ENCODE measurements at regions not wholly inside any gene's neighbourhood (a gene's known extent, or its start where the extent isn't known, plus 50 kb on each side); places are given as distances from the start of the nearest gene placed in this dataset.

DNA sequence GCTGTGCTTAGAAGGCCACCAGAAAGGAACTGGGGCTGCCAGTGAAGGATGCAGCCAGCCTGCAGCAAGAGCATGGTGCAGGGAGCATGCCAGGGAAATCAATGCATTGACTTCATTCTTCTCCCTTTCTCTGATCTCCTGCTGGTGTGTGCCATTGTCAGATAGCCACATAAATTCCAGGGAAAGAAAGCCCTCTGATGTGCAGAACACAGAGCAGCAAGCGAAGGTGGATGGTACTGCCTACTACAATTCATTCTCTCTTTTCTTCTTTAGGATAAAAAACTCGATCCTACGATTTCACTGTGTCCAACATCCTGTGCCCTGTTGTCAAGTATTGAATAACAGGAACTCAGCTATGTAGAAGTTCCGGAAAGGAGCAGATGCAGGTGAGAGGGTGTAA, 446.7 kb upstream of the TMEM132C start:
- DNase-seq (ENCODE audit: low spot score in 2 of 2, unreplicated experiment in 2 of 2), result no peak
- no peaks in the 10 kb centered on the region for H3K4me1 Mint-ChIP-seq
- H3K27me3 Mint-ChIP-seq (ENCODE audit: low read depth), result peaks cover 20% of the 10 kb centered on the region
- no peak overlapping the region for H3K4me3 Mint-ChIP-seq
- no peaks in the 10 kb centered on the region for H3K9me3 Mint-ChIP-seq
- no peak for TF ChIP-seq CTCF (IDR thresholded peaks at IDR 0.05; ENCODE audit: unreplicated experiment)
- H3K36me3 Mint-ChIP-seq, result no peaks in the 10 kb centered on the region
- no peak overlapping the region for H3K27ac Mint-ChIP-seq

DNA sequence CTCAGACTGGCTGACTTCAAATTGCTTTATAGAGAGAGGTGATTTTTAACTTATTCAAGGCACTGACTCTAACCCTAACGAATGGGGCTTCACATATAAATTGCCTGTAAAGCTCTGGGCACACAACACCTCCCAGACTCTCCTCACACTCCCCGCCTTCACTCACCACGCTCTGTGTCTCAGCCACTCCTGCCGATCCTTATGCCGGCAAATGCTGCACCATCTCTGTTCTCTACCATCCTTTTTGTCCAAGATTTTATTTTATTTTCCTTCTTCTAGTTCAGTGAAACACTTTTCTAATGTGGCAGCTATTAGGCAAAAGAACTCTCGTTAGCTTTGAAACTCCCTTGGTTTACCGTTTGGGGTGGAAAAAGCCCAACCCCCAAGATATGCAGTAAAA, 446.1 kb upstream of the TMEM132C start:
- no peak for TF ChIP-seq CTCF (IDR thresholded peaks at IDR 0.05; ENCODE audit: unreplicated experiment)

DNA sequence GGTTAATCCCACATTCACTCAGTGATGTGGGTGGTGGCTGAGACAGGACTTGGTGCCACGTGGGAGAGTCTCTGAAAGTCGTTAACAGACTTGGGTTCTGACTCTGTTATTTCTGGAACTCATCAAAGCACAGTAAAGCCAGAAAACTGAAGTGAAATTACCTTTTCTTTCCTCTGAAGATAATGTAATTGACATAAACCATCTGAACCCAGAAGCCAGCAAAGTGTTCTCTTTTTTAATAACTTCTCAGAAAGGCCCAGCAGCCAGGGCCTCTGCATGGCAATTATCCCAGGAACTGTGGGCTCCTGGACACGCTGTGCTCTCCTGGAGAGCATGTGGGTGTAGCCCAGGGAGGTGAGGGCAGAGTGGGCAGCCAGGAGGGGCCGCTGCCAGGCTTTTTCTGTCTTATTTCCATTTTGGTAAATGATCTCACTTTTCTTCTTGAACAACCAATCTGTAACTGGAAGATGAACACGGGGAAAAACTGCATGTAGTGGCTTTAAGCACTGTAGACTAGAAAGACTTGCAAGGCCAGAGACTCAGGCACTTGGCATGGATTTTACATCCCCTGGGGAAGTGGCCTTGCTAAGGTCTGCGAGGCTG, 444.1 kb upstream of the TMEM132C start:
- Mint-ChIP-seq H3K27me3 (ENCODE audit: low read depth) (peaks cover 21% of the 10 kb centered on the region), H3K36me3 (no peaks in the 10 kb centered on the region), H3K27ac (no peak overlapping the region), H3K4me3 (no peak overlapping the region), H3K4me1 (no peaks in the 10 kb centered on the region), H3K9me3 (peaks cover 4% of the 10 kb centered on the region)
- no peak for DNase-seq (ENCODE audit: low spot score in 2 of 2, unreplicated experiment in 2 of 2)
- TF ChIP-seq CTCF (IDR thresholded peaks at IDR 0.05; ENCODE audit: unreplicated experiment), result no peak

More for the DNA sequence above, 446.1 kb upstream of the TMEM132C start:
- DNase-seq (ENCODE audit: low spot score in 2 of 2, unreplicated experiment in 2 of 2), result no peak
- H3K27me3 Mint-ChIP-seq (ENCODE audit: low read depth), result peaks cover 20% of the 10 kb centered on the region
- no peaks in the 10 kb centered on the region for H3K36me3 Mint-ChIP-seq
- no peaks in the 10 kb centered on the region for H3K4me1 Mint-ChIP-seq
- H3K9me3 Mint-ChIP-seq, result peaks cover under 1% of the 10 kb centered on the region
- H3K4me3 Mint-ChIP-seq, result no peak overlapping the region
- no peak overlapping the region for H3K27ac Mint-ChIP-seq

GRCh38 chr12:127823801-127824200, 443.2 kb upstream of the TMEM132C start:
- H3K4me1 Mint-ChIP-seq, result no peaks in the 10 kb centered on the region
- no peaks in the 10 kb centered on the region for H3K36me3 Mint-ChIP-seq
- TF ChIP-seq CTCF (IDR thresholded peaks at IDR 0.05; ENCODE audit: unreplicated experiment), result no peak
- H3K4me3 Mint-ChIP-seq, result no peak overlapping the region
- H3K27ac Mint-ChIP-seq, result no peak overlapping the region
- peaks cover 4% of the 10 kb centered on the region for H3K9me3 Mint-ChIP-seq
- no peak for DNase-seq (ENCODE audit: low spot score in 2 of 2, unreplicated experiment in 2 of 2)
- peaks cover 25% of the 10 kb centered on the region for H3K27me3 Mint-ChIP-seq (ENCODE audit: low read depth)

GRCh38 chr12:127829281-127830064, 437.5 kb upstream of the TMEM132C start:
- Mint-ChIP-seq H3K4me3 (no peak overlapping the region), H3K36me3 (no peaks in the 10 kb centered on the region), H3K27me3 (ENCODE audit: low read depth) (peaks cover 12% of the 10 kb centered on the region), H3K27ac (no peak overlapping the region), H3K9me3 (peaks cover 4% of the 10 kb centered on the region), H3K4me1 (no peaks in the 10 kb centered on the region)
- DNase-seq (ENCODE audit: low spot score in 2 of 2, unreplicated experiment in 2 of 2), result no peak
- TF ChIP-seq CTCF (IDR thresholded peaks at IDR 0.05; ENCODE audit: unreplicated experiment), result no peak

Measured in mesothelial cell of epicardium (in vitro differentiated cells).